Naive thymus-derived CD4-positive, alpha-beta T cell (primary cell): ENCODE measurements at regions not wholly inside any gene's neighbourhood (a gene's known extent, or its start where the extent isn't known, plus 50 kb on each side); places are given as distances from the start of the nearest gene placed in this dataset.

Experiments used
- ATAC-seq: fragments of 150-1000 bp; cut with Tn5 transposase; 2 replicates; pipeline ENCODE4 v1.10.0; 2021; ENCODE audit warnings: mild to moderate bottlenecking, moderate library complexity
- CTCF ChIA-PET: fragments of 350-600 bp; sonication (Branson Sonifier 250); formaldehyde crosslinking; loops from one replicate; lab custom pipeline; 2021; ENCODE audit warnings: antibody characterized with exemption; lab: Charles Lee
- POLR2A ChIA-PET: fragments of 350-600 bp; sonication (Branson Sonifier 250); formaldehyde crosslinking; loops from one replicate; lab custom pipeline; 2021; ENCODE audit warnings: antibody characterized with exemption, inconsistent platforms; lab: Charles Lee
- DNase-seq, 9 donors: peaks; one replicate each; pipeline versions ENCODE4 v3.0.0 to v3.0.0-alpha.2; 2020 to 2022; ENCODE audit warnings: mixed read lengths in 1 of 9
- H3K27ac ChIP-seq: one replicate; pipeline ENCODE4 v1.7.0; 2013; ENCODE audit warnings: mild to moderate bottlenecking, low read depth, low read length, moderate library complexity
- H3K27me3 ChIP-seq, 2 donors: one replicate each; pipeline ENCODE4 v1.7.0; 2013; ENCODE audit warnings: low read length in 2 of 2, mild to moderate bottlenecking in 2 of 2, moderate library complexity in 2 of 2; ENCODE audit not compliant: control insufficient read depth in 2 of 2, insufficient read depth in 2 of 2
- H3K36me3 ChIP-seq, 3 experiments: 1 replicate in 2 of 3; 2 replicates in 1 of 3; pipeline ENCODE4 v1.7.0; 2013; ENCODE audit warnings: low read length in 3 of 3, mild to moderate bottlenecking in 3 of 3, moderate library complexity in 1 of 3; ENCODE audit not compliant: insufficient read depth in 3 of 3, control insufficient read depth in 2 of 3
- H3K4me1 ChIP-seq, 2 donors: one replicate each; pipeline ENCODE4 v1.7.0; 2013; ENCODE audit warnings: low read length in 2 of 2, mild to moderate bottlenecking in 2 of 2, moderate library complexity in 1 of 2; ENCODE audit not compliant: control insufficient read depth in 2 of 2, insufficient read depth in 2 of 2
- H3K4me3 ChIP-seq: 2 replicates; pipeline ENCODE4 v1.7.0; 2013; ENCODE audit warnings: mild to moderate bottlenecking, low read length
- H3K9me3 ChIP-seq, 3 experiments: 1 replicate in 2 of 3; 2 replicates in 1 of 3; pipeline ENCODE4 v1.7.0; 2013; ENCODE audit warnings: low read length in 3 of 3; ENCODE audit not compliant: control insufficient read depth in 2 of 3
- H3K27ac Mint-ChIP-seq, 9 donors: one replicate each; pipeline ENCODE4 v1.8.0; 2020 to 2022; ENCODE audit warnings: mixed read lengths in 9 of 9, mild to moderate bottlenecking in 8 of 9, moderate library complexity in 5 of 9, inconsistent platforms in 2 of 9
- H3K27me3 Mint-ChIP-seq, 5 donors: one replicate each; pipeline ENCODE4 v1.8.0; 2021 to 2022; ENCODE audit warnings: mixed read lengths in 5 of 5, mild to moderate bottlenecking in 1 of 5
- H3K36me3 Mint-ChIP-seq, 5 donors: one replicate each; pipeline ENCODE4 v1.8.0; 2020 to 2022; ENCODE audit warnings: mixed read lengths in 5 of 5, mild to moderate bottlenecking in 3 of 5, inconsistent platforms in 1 of 5
- H3K4me1 Mint-ChIP-seq, 7 donors: one replicate each; pipeline ENCODE4 v1.8.0; 2020 to 2022; ENCODE audit warnings: mixed read lengths in 7 of 7, mild to moderate bottlenecking in 3 of 7, inconsistent platforms in 1 of 7
- H3K4me3 Mint-ChIP-seq, 10 donors: one replicate each; pipeline ENCODE4 v1.8.0; 2020 to 2022; ENCODE audit warnings: mild to moderate bottlenecking in 10 of 10, mixed read lengths in 10 of 10, moderate library complexity in 6 of 10, inconsistent platforms in 2 of 10
- H3K9me3 Mint-ChIP-seq, 11 donors: one replicate each; pipeline ENCODE4 v1.8.0; 2020 to 2022; ENCODE audit warnings: mixed read lengths in 11 of 11, mild to moderate bottlenecking in 4 of 11, inconsistent platforms in 1 of 11, moderate library complexity in 1 of 11
- intact Hi-C, 2 donors: fragments of 100-400 bp; cut with micrococcal nuclease; formaldehyde crosslinking; loops; one replicate each; pipeline ENCODE4 v1.15.1; 2023

DNA sequence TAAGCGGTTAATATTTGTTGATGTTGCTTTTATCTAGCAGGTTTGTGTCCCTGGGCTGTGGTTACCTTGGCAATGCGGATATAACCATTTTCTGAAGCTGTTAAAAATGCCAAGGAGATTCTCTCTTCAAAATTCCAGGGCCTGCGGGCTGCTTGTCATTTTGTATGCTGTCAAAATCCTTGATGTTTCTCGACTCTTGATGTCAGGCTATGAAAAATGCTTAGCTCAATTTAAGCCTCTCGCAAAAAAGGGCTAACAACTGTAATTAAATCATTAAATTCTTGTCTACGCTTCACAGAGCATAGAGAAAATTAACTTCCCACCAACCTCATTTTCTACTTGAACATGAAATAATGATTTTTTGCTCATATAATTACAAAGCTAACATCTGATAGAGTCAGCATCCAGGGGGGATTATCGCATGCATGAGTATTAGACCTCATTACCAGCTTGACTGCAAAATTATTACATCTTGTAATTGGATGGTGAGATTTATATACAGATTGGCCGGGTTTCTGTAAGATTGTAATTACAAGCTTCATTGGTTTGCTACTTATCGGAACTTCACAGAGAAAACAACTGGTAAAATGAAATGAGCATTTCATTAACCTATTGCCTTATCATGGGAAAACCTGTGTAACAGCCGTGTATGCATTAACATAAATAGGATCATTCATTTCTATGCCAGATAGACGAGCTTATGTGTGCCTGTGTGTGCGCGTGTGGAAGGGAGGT, 83.1 kb upstream of the IRX1 start:
- Histone ChIP-seq H3K4me1 (no peaks in the 10 kb centered on the region), H3K9me3 (peaks cover 0 to 4% (median 0%) of the 10 kb centered on the region in 3 experiments), H3K36me3 (no peaks in the 10 kb centered on the region), H3K4me3 (no peak overlapping the region), H3K27me3 (no peaks in the 10 kb centered on the region), H3K27ac (no peak overlapping the region)
- DNase-seq (no peak), ATAC-seq (no peak)
- H3K9me3 Mint-ChIP-seq, result peaks cover 0 to 15% (median 10%) of the 10 kb centered on the region in 11 donors
- intact Hi-C loops, result no loop called here
- POLR2A ChIA-PET, result no interaction called here
- H3K27ac Mint-ChIP-seq, result no peak overlapping the region
- CTCF ChIA-PET, result no interaction called here
- H3K4me1 Mint-ChIP-seq, result no peaks in the 10 kb centered on the region
- peaks cover 0 to 4% (median 0%) of the 10 kb centered on the region in 5 donors for H3K36me3 Mint-ChIP-seq
- no peak overlapping the region for H3K4me3 Mint-ChIP-seq
- no peaks in the 10 kb centered on the region for H3K27me3 Mint-ChIP-seq

DNA sequence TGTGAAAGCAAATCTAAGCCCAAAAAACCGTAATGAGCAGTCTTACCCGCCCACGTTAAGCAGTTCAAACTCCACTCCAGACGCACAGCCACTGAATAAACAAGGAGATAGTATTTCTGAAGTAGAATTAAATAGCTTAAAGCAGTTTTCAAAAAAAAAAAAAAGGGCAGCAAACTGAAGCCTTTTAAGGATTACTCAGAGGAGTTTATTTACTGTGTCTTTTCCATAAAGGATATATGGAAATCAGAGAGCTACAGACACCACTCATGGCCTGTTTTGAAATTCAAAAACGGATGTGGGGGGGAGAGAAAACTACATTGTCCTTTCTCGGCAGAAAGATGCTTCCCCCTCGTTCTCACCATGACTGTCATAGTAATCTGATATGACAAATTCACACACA, 83.7 kb upstream of the IRX1 start:
- ATAC-seq (no peak), DNase-seq (no peak)
- no peak overlapping the region for H3K4me3 Mint-ChIP-seq
- peaks cover 0 to 19% (median 10%) of the 10 kb centered on the region in 11 donors for H3K9me3 Mint-ChIP-seq
- H3K36me3 Mint-ChIP-seq, result peaks cover 0 to 4% (median 0%) of the 10 kb centered on the region in 5 donors
- ChIA-PET CTCF (interaction anchor here (0.6 kb wide), 1 partner anchor 8 kb away, joined by 3 read pairs; no protein-coding TSS in a partner anchor), POLR2A (no interaction called here)
- Histone ChIP-seq H3K4me1 (no peaks in the 10 kb centered on the region), H3K27me3 (no peaks in the 10 kb centered on the region), H3K36me3 (no peaks in the 10 kb centered on the region), H3K9me3 (peaks cover 0 to 4% (median 0%) of the 10 kb centered on the region in 3 experiments), H3K27ac (no peak overlapping the region), H3K4me3 (no peak overlapping the region)
- H3K27me3 Mint-ChIP-seq, result no peaks in the 10 kb centered on the region
- H3K4me1 Mint-ChIP-seq, result no peaks in the 10 kb centered on the region
- intact Hi-C loops, result no loop called here
- H3K27ac Mint-ChIP-seq, result no peak overlapping the region

DNA sequence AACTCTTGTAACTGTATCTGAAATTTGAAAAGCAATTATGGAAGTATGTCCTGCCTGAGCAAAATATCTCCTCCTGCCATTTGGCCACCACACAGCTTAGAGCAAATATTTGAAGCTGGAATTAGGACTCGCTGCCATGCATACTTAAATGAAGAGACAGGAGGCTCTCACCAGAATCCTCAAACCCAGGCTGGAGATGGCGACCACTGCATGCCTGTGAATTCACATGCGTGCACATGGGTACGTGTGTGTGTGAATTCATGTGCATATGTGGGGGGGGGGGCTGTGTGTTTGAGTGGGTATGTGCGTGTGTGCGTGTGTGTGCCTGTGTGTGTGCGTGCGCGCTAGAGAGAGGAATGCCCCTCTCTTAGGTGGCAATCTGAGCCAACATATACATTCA, 84.1 kb upstream of the IRX1 start:
- Histone ChIP-seq H3K27me3 (no peaks in the 10 kb centered on the region), H3K36me3 (no peaks in the 10 kb centered on the region), H3K9me3 (peaks cover 0 to 4% (median 0%) of the 10 kb centered on the region in 3 experiments), H3K4me3 (no peak overlapping the region), H3K4me1 (no peaks in the 10 kb centered on the region), H3K27ac (no peak overlapping the region)
- DNase-seq (no peak), ATAC-seq (no peak)
- Mint-ChIP-seq H3K27ac (no peak overlapping the region), H3K27me3 (no peaks in the 10 kb centered on the region), H3K4me1 (no peaks in the 10 kb centered on the region), H3K36me3 (peaks cover 0 to 4% (median 0%) of the 10 kb centered on the region in 5 donors), H3K4me3 (no peak overlapping the region), H3K9me3 (peaks cover 0 to 21% (median 10%) of the 10 kb centered on the region in 11 donors)
- ChIA-PET POLR2A (no interaction called here), CTCF (interaction anchor here (0.6 kb wide), 1 partner anchor 9 kb away, joined by 3 read pairs; no protein-coding TSS in a partner anchor)
- intact Hi-C loops, result no loop called here

DNA sequence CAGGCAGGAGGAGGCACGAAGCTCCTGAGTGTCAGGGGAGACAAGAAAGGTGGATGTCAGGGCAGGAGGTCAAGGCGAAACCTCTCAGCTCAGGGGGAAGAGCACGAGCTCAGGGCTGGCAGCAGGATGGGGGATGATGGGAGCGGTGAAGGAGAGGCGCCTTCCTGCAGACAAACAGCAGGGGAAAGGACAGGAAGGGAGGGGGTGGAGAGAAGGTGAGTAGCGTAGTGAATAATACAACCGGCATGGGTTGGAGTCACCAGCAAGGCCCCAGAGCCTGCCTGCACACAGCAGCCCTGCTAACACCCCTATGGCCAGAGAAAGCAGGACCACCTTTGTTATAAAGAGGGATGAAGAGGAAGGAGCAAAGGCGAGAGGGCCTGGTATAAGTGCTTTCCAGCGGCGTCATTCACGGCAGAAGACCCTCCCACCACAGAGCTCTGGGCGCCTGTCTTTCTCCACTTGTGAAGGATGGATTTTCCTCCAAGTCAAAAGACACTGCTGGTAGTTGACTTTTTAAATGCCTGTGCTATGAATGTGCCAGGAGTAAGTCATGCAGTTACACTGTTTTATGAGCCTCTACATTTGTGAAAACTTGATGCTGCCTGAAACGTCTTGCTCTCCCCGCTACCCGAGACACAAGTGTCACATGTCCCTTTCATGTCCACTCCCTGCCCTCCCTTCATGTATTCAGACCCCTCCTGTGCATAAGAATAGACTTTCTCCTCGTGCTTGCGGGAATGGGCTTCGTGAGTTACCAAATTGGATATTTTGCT, 84.8 kb upstream of the IRX1 start:
- no peaks in the 10 kb centered on the region for H3K36me3 ChIP-seq
- H3K4me3 Mint-ChIP-seq, result no peak overlapping the region
- intact Hi-C loops, result no loop called here
- DNase-seq (no peak), ATAC-seq (no peak)
- peaks cover 0 to 26% (median 10%) of the 10 kb centered on the region in 11 donors for H3K9me3 Mint-ChIP-seq
- no peaks in the 10 kb centered on the region for H3K27me3 ChIP-seq
- no peak overlapping the region for H3K27ac Mint-ChIP-seq
- ChIA-PET POLR2A (no interaction called here), CTCF (no interaction called here)
- no peaks in the 10 kb centered on the region for H3K4me1 ChIP-seq
- peaks cover 0 to 4% (median 0%) of the 10 kb centered on the region in 5 donors for H3K36me3 Mint-ChIP-seq
- no peaks in the 10 kb centered on the region for H3K27me3 Mint-ChIP-seq
- no peak overlapping the region for H3K4me3 ChIP-seq
- peaks cover 0 to 4% (median 0%) of the 10 kb centered on the region in 3 experiments for H3K9me3 ChIP-seq
- no peak overlapping the region for H3K27ac ChIP-seq
- H3K4me1 Mint-ChIP-seq, result no peaks in the 10 kb centered on the region

DNA sequence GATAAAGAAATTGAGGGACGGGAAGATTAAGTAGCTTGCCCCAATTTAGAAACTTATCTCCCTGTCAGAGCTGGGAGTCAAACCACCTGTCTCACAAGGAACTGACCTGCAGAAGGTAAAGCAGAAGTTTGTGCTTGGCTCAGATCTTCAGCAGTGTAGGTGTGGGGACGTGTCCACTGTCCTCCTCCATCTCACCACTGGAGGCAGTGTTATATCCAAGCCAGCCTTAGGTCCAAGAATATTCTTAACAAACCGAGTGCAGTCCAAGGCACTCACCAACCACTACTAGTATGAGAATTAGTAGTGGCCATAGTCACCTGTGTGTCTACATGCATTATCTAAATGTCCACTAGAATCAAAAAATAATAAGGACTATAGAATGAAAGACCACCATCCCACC, 86.3 kb upstream of the IRX1 start:
- no peak overlapping the region for H3K27ac ChIP-seq
- peaks cover 0 to 4% (median 0%) of the 10 kb centered on the region in 3 experiments for H3K9me3 ChIP-seq
- no peak overlapping the region for H3K27ac Mint-ChIP-seq
- intact Hi-C loops, result no loop called here
- H3K4me3 Mint-ChIP-seq, result no peak overlapping the region
- H3K4me3 ChIP-seq, result no peak overlapping the region
- peaks cover 0 to 4% (median 0%) of the 10 kb centered on the region in 5 donors for H3K36me3 Mint-ChIP-seq
- ATAC-seq (no peak), DNase-seq (no peak)
- H3K4me1 Mint-ChIP-seq, result no peaks in the 10 kb centered on the region
- no peaks in the 10 kb centered on the region for H3K36me3 ChIP-seq
- no peaks in the 10 kb centered on the region for H3K4me1 ChIP-seq
- ChIA-PET POLR2A (interaction anchor here (0.6 kb wide), 1 partner anchor 171 kb away, joined by 4 read pairs; no protein-coding TSS in a partner anchor), CTCF (no interaction called here)
- no peaks in the 10 kb centered on the region for H3K27me3 ChIP-seq
- H3K27me3 Mint-ChIP-seq, result no peaks in the 10 kb centered on the region
- peaks cover 0 to 26% (median 10%) of the 10 kb centered on the region in 11 donors for H3K9me3 Mint-ChIP-seq

DNA sequence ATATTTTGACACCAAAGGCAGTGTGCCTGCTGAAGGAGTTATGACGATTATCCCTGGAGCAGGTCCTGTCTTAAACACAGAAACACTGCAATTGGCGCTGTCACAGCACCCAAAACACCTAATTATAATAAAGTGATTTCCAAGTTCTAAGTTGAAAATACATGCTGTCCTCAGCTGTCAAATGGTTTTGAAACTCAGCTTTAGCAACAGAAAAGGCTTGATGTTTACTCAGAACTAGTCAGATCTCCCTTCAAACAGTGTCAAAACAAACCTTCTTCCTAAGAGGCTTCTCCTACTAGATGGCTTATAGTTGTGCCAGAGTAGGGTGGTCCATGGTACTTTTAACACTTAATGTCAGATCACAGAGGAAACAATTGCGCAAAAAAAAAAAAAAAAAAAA, 87.2 kb upstream of the IRX1 start:
- intact Hi-C loops, result no loop called here
- Histone ChIP-seq H3K36me3 (no peaks in the 10 kb centered on the region), H3K27ac (no peak overlapping the region), H3K4me3 (no peak overlapping the region), H3K9me3 (peaks cover 0 to 4% (median 0%) of the 10 kb centered on the region in 3 experiments), H3K27me3 (no peaks in the 10 kb centered on the region), H3K4me1 (no peaks in the 10 kb centered on the region)
- Mint-ChIP-seq H3K9me3 (peaks cover 0 to 26% (median 10%) of the 10 kb centered on the region in 11 donors), H3K36me3 (peaks cover 0 to 4% (median 0%) of the 10 kb centered on the region in 5 donors), H3K27me3 (no peaks in the 10 kb centered on the region), H3K4me1 (no peaks in the 10 kb centered on the region), H3K4me3 (no peak overlapping the region), H3K27ac (no peak overlapping the region)
- POLR2A ChIA-PET, result interaction anchor here (0.6 kb wide), 1 partner anchor 170 kb away, joined by 4 read pairs; no protein-coding TSS in a partner anchor
- CTCF ChIA-PET, result no interaction called here
- ATAC-seq (no peak), DNase-seq (no peak)
